ENCODE measurements at regions not wholly inside any gene's neighbourhood (a gene's known extent, or its start where the extent isn't known, plus 50 kb on each side); places are given as distances from the start of the nearest gene placed in this dataset.

- DNase-seq, result no peak
Measured at GRCh38 chr3:41064070-41064469, 135.2 kb upstream of the CTNNB1 start.

DNA sequence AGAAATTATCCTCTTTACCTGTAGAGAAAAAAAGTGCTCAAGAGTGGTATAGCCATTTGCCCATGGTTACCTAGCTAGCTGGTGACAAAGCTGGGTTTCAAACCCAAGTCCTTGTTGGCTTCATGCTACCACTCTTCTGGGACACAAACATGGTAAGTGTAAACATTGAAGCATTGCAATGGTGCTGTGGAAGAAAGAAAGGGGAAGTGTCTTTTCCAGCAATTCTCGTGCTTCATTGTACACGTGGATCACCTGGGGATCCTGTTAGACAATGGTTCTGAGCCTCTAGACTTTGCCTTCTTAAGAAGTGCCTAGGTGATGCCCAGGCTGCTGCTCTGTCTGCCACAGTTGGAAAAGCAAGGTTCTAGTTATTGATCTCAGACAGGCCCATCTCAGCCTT is 134.8 kb upstream of the CTNNB1 start:
- DNase-seq, result no peak

DNA sequence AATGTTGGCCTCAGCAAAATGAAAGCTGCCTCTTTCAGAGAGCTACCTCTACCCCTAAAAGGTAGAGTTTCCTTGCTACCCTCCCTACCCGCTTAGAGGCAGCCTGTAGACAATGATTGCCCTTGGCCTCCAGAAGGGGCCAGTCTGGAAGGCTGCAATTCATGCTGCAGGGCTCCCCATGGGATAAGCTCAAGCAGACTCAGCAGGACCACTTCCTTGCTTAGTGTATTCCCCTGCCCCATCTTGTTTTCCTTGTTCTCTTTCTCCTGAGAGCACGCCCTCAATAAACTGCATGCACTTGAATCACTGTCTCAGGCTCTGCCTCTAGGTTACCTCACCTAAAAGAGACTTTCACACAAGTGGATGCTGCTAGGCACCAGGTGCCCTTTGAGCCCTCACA is 134.0 kb upstream of the CTNNB1 start:
- no peak for DNase-seq

DNA sequence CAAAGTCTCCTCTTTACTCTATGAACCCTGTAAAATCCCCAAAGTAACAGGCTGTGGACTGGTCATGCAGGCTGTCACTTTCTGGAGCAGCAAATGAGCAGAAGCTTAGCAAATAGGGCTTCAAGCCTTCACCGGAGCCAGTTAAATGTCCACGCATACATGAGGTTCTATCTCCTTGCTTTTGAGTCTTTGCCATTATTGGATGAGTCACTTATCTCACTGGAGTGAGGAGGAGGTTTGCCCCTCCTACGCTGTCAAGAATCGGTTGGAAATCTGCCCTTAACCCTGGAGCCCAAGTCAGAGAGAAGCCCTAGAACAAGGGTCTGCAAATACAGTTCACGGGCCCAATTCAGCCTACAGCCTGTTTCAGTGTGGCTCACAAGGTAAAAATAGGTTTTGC is 126.1 kb upstream of the CTNNB1 start:
- no peak for DNase-seq

DNA sequence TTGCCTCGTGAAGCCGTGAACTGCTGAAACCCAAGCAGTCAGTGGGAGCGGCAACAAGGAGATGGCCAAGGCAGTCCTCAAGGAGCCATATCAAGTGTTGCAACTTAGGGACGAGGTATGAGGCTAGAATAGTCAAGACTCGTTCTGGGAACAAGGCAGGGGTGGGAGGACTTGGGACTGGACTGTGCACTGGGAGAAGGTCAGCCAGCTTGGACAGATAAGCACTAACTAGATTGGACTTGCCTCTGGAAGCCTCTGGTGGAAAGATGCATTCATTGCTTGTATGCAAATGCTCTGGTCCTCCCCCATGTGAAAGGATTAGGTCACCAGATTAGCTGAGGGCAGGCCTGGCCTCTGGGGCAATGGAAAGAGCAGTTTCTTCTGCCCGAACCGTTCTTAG is 123.3 kb upstream of the CTNNB1 start:
- no peak for DNase-seq

- DNase-seq, result no peak
Measured at GRCh38 chr3:41076399-41076798, 122.9 kb upstream of the CTNNB1 start.

GRCh38 chr3:41080141-41080540 is 119.2 kb upstream of the CTNNB1 start:
- no peak for DNase-seq

DNA sequence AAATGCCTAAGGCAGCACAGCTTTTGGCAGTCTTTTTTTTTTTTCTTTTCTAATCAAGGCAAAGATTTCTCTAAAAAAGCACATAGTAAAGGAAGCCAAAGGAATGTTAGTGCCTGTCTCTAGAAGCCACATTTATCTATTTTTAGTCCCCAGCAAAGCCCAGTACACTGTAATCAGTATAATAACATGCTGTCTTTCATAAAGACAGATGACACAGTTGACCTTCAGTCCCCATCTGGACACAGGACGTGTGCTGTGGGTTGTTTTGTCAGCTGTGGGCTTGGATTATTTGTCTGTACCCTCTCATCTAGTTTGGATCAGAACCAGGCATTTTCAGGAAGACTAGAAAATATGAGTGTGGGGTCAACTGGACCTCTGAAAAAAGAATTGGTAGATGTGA is 110.4 kb upstream of the CTNNB1 start:
- DNase-seq, result no peak

GRCh38 chr3:41089566-41089965 is 109.7 kb upstream of the CTNNB1 start:
- no peak for DNase-seq

DNA sequence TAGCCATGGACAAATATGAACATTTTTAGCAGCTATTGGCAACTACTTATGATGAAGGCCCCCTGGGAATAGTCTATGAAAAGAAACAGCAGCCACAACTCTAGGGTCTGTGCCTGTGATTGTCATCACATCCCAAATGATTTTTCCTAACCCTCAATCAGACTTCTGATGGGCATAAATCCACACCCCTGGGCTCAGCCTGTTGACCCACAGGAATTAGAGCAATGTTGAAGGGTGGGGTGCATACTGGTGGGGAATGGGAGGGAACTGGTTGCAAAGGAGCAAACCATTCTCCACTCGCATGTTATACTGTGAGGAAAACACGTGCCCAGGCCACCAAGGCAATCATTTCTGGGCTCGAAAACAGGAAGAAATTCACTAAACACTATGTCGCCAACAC is 106.5 kb upstream of the CTNNB1 start:
- DNase-seq, result no peak

GRCh38 chr3:41093476-41093875 is 105.8 kb upstream of the CTNNB1 start:
- DNase-seq, result no peak

GRCh38 chr3:41094351-41094750 is 105.0 kb upstream of the CTNNB1 start:
- no peak for DNase-seq

DNA sequence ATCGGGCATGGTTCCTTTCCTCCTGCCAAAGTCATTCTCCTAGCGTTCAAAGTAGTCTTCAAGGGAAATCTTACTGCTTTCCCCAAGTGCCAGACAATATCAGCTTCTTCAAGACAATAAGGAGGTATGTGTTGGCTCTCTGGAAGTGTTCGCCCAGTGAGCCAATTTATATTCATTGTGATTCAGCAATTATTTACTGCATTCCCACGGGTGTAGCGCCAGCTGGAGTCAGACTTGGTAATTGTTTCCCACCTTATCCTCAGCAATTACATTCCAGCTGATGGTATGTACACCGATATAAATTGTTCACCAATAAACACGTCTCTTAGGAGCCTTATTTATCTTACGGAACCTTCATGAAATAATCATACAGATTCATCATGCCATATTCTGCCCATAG is 103.6 kb upstream of the CTNNB1 start:
- no peak for DNase-seq

DNA sequence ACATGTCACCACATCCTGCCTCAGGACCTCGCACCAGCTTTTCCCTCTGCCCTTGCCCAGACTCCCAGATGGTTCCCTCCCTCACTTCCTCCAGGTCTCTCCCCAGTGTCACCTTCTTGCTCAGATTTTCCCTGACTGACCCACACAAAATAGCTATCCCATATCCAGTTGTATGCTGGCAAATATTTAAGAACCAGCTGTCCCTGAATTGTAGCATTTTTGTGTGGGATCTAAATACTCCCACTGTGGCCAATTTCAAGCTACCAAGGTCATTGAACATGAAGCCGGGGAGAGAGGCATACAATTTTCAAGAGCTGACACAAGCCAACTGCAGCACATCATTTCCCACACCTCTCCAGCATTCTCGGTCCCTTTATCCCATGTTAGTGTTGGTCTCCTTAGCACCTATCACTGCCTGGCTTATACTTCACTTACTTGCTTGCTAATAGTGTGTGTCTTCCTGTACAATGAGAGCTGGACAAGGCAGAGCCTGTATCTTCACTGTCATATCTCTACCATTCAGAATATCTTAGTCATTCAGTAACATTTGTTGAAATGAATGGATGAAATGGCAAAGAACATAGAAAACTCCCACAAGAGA is 101.3 kb upstream of the CTNNB1 start:
- no peak for DNase-seq

GRCh38 chr3:41101231-41101630 is 98.1 kb upstream of the CTNNB1 start:
- DNase-seq, result no peak

GRCh38 chr3:41102053-41102556 is 97.2 kb upstream of the CTNNB1 start:
- DNase-seq, result no peak

GRCh38 chr3:41102750-41103149 is 96.6 kb upstream of the CTNNB1 start:
- DNase-seq, result no peak

DNA sequence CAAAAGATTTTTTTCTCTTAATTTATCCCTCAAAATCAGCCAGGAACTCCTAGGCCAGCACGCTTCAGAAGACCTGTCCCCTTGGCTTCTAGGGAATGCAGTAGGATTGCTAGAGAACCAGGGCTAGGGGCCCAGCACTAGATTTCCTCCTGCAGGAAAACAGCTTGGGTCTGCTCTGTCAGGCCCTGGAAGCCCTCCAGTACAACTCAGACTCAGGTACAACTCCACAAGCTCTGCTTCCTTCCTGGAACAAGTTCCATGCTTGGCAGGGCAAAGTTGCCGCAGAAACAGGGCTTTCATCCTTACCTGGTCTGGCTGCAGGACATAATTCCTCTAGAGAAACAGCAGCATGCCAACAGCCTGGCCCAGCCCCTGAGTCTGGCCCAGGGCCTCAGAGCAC is 96.1 kb upstream of the CTNNB1 start:
- DNase-seq, result no peak

DNA sequence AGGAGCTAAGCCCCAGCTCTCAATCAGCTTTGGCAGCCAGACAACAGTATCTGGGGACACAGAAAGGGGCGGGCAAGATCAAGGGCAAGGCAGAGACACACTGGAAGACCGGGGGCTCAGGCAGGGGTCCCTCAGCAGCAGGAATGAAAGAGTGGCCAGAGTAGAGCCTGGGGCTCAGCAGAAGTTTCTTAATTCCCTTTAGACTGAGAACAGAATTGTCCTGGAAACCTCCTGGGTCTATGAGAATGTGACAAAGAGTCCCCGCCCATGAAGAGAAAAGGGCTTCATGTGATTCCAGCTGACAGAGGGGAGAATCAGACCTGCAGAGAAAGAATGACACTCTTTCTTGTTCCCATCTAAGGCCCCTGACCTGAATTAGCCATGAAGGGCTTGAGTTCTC is 95.2 kb upstream of the CTNNB1 start:
- DNase-seq, result no peak

GRCh38 chr3:41106691-41107090 is 92.6 kb upstream of the CTNNB1 start:
- DNase-seq, result no peak

DNA sequence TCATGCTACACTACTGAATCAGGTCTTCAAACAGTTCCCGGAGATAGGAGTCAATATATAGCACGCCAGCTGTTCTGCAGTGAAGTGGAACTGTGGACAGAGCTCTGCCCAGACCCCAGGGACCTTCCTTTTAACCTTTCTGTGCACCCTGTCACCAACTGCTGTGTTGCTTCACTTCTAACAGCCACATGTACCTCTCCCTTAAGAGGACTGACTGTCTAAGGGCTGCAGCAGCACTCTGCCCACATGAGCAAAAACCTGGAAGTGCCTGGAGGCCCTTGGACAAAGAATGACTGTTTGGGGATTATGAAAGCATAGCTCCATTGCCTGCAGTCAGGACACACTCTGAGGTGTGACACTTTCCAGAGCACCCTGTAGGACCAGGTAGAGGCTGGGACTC is 88.3 kb upstream of the CTNNB1 start:
- no peak for DNase-seq

GRCh38 chr3:41112466-41112865 is 86.8 kb upstream of the CTNNB1 start:
- DNase-seq, result no peak

GRCh38 chr3:41115069-41115468 is 84.2 kb upstream of the CTNNB1 start:
- no peak for DNase-seq

- no peak for DNase-seq
Measured at GRCh38 chr3:41116851-41117250, 82.5 kb upstream of the CTNNB1 start.

- DNase-seq, result no peak
Measured at GRCh38 chr3:41117398-41117870, 81.9 kb upstream of the CTNNB1 start.

All from NCI-H1417 treated with DMSO at 0.1 percent for 48 hours (cell line).